Sigmoid colon (tissue), 6 donors: ENCODE measurements at regions not wholly inside any gene's neighbourhood (a gene's known extent, or its start where the extent isn't known, plus 50 kb on each side); places are given as distances from the start of the nearest gene placed in this dataset.

Experiments used
- DNase-seq: peaks from one replicate; pipeline ENCODE4 v3.0.0-alpha.2; 2019
- H3K27ac ChIP-seq, 4 donors: fragments of 200-600 bp; sonication (generic); one replicate each; pipeline ENCODE4 v1.5.1; 2016 to 2019; ENCODE audit warnings: mild to moderate bottlenecking in 1 of 4
- H3K27me3 ChIP-seq, 3 donors: fragments of 200-600 bp; sonication (generic); one replicate each; pipeline ENCODE4 v1.5.1; 2019; ENCODE audit warnings: mild to moderate bottlenecking in 1 of 3
- H3K36me3 ChIP-seq, 4 donors: fragments of 200-600 bp; sonication (generic); one replicate each; pipeline ENCODE4 v1.5.1; 2016 to 2019
- H3K4me1 ChIP-seq, 4 donors: fragments of 200-600 bp; sonication (generic); one replicate each; pipeline ENCODE4 v1.5.1; 2017 to 2019
- H3K4me3 ChIP-seq, 4 donors: fragments of 200-600 bp; sonication (generic); one replicate each; pipeline ENCODE4 v1.5.1; 2017 to 2019; ENCODE audit warnings: mild to moderate bottlenecking in 2 of 4, moderate library complexity in 1 of 4
- H3K9me3 ChIP-seq, 4 donors: fragments of 200-600 bp in 3 of 4; sonication (generic) in 3 of 4; one replicate each; pipeline versions ENCODE4 v1.5.1 to v1.6.1; 2013 to 2019
- EP300 ChIP-seq, 4 donors: sonication (generic); formaldehyde crosslinking; IDR thresholded peaks; one replicate each; pipeline ENCODE4 v1.6.1; 2017; ENCODE audit warnings: antibody characterized with exemption in 4 of 4
- POLR2A ChIP-seq, 2 donors: fragments of 450-650 bp; IDR thresholded peaks; one replicate each; pipeline ENCODE4 v1.6.1; 2016; ENCODE audit warnings: antibody characterized with exemption in 2 of 2, mild to moderate bottlenecking in 2 of 2, moderate library complexity in 2 of 2
- POLR2AphosphoS5 ChIP-seq, 4 donors: sonication (generic); formaldehyde crosslinking; IDR thresholded peaks; one replicate each; pipeline ENCODE4 v1.6.1; 2017; ENCODE audit warnings: antibody characterized with exemption in 4 of 4
- WGBS, 2 donors: extraction: QIAGEN DNeasy Blood & Tissue Kit; methylation state at CpG; one replicate each; pipeline ENCODE4 v1.1.7; 2013; 5-methylcytosine and 5-hydroxymethylcytosine counted together
- intact Hi-C: fragments of 100-400 bp; cut with DNase I; formaldehyde crosslinking; loops from one replicate; pipeline ENCODE4 v1.15.1; 2023
- TF ChIP-seq, protein P1 (sequence below), 4 experiments: fragments of 450-650 bp in 3 of 4; fragments of 200-600 bp in 1 of 4; IDR thresholded peaks; one replicate each; pipeline ENCODE4 v1.5.1; 2016 to 2019; ENCODE audit warnings: antibody characterized with exemption in 4 of 4, mild to moderate bottlenecking in 3 of 4, moderate library complexity in 2 of 4
- donor health status: healthy with polysubstance abuse.
- donor health status: healthy.

GRCh38 chr3:111303760-111304159 lies 232.1 kb downstream of the NECTIN3 start:
- H3K4me1 ChIP-seq: no peaks in the 10 kb centered on the region
- no peak for TF ChIP-seq POLR2A (IDR thresholded peaks at IDR 0.05)
- TF ChIP-seq EP300 (IDR thresholded peaks at IDR 0.05): no peak
- TF ChIP-seq, protein P1, sequence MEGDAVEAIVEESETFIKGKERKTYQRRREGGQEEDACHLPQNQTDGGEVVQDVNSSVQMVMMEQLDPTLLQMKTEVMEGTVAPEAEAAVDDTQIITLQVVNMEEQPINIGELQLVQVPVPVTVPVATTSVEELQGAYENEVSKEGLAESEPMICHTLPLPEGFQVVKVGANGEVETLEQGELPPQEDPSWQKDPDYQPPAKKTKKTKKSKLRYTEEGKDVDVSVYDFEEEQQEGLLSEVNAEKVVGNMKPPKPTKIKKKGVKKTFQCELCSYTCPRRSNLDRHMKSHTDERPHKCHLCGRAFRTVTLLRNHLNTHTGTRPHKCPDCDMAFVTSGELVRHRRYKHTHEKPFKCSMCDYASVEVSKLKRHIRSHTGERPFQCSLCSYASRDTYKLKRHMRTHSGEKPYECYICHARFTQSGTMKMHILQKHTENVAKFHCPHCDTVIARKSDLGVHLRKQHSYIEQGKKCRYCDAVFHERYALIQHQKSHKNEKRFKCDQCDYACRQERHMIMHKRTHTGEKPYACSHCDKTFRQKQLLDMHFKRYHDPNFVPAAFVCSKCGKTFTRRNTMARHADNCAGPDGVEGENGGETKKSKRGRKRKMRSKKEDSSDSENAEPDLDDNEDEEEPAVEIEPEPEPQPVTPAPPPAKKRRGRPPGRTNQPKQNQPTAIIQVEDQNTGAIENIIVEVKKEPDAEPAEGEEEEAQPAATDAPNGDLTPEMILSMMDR (IDR thresholded peaks at IDR 0.05): no peak
- TF ChIP-seq POLR2AphosphoS5 (IDR thresholded peaks at IDR 0.05): no peak
- intact Hi-C loops: no loop called here
- no peaks in the 10 kb centered on the region for H3K9me3 ChIP-seq
- H3K4me3 ChIP-seq: no peak overlapping the region
- no peaks in the 10 kb centered on the region for H3K27me3 ChIP-seq
- WGBS, 2 donors: 83 to 87% methylated on average over 1 of the region's 1 CpG
- H3K36me3 ChIP-seq: no peaks in the 10 kb centered on the region
- no peak overlapping the region for H3K27ac ChIP-seq
- no peak for DNase-seq

DNA sequence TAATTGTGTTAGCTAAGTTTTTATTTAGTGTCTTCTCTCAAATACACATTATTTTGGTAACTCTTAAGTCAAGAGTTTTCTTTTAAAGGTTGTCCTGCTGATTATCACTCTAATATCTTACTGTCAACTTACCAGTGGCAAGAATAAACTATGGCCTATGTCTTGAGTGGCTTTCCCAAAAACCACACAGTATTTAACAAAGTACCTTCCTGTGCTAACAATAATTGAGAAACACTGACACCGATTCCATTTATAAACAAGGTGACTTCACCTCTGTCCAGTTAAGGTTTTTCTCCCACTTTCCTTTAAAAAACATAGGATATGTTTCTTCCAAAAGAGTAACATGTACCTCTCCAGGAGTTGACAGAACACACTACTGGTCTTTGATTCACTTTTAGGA lies 234.3 kb upstream of the CD96 start:
- WGBS, 2 donors: 81 to 89% methylated on average over 1 of the region's 1 CpG
- intact Hi-C loops: no loop called here
- H3K27ac ChIP-seq: no peak overlapping the region

DNA sequence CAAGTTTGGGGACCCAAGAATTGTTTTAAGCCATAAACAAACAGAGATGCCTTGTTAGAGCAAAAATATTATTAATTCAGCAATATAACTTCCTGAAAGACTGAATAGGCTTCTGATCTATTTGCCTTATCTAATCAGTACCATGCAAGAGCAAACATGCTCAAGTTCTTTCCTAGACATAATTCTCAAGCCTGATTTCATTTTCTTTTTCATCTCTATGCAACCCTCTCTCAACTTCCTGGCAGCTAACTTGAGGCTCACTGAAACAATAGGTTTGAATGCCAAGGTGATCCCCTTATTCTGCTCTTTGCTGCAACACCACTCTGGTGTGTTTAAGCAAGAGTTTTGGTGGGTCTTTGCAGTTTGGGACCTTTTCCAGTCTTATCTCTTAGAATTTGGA lies 230.9 kb upstream of the CD96 start:
- H3K36me3 ChIP-seq: no peaks in the 10 kb centered on the region
- intact Hi-C loops: no loop called here

More for the DNA sequence above, 234.3 kb upstream of the CD96 start:
- H3K4me1 ChIP-seq: no peaks in the 10 kb centered on the region
- no peak for TF ChIP-seq POLR2AphosphoS5 (IDR thresholded peaks at IDR 0.05)
- no peak for TF ChIP-seq POLR2A (IDR thresholded peaks at IDR 0.05)
- H3K27me3 ChIP-seq: no peaks in the 10 kb centered on the region
- no peaks in the 10 kb centered on the region for H3K36me3 ChIP-seq
- H3K9me3 ChIP-seq: no peaks in the 10 kb centered on the region
- no peak for DNase-seq
- H3K4me3 ChIP-seq: no peak overlapping the region

DNA sequence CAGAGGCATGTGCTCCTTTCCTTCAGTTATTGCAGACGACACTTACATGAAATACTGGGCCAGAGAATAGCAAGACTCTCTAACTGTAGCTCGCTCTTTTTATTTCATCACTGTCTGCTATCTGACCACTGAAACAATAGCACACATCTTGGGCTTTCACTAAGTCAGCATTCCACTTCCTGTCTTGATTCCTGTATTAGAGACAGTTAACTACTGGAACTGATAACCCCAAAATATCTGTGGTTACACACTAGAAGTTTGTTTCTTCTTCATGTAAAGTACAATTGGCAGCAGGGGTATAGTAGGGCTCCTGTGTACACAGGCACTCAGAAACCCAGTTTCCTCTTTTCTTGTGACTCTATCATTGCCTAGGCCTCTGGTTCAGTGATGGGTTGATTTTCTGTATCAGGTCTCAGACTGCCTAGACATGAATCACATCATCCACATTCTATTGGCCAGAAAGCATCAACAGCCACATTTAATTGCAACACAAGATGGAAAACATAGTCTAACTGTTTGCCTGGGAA lies 230.2 kb upstream of the CD96 start:
- Histone ChIP-seq H3K4me3 (no peak overlapping the region), H3K9me3 (no peaks in the 10 kb centered on the region), H3K27ac (no peak overlapping the region), H3K36me3 (no peaks in the 10 kb centered on the region), H3K4me1 (peaks cover 0 to 20% (median 3%) of the 10 kb centered on the region in 4 donors), H3K27me3 (no peaks in the 10 kb centered on the region)
- DNase-seq: no peak
- WGBS, 2 donors: 47 to 86% methylated on average over 2 of the region's 2 CpGs
- intact Hi-C loops: no loop called here
- TF ChIP-seq POLR2AphosphoS5 (IDR thresholded peaks at IDR 0.05): no peak
- no peak for TF ChIP-seq POLR2A (IDR thresholded peaks at IDR 0.05)
- TF ChIP-seq, protein P1 (IDR thresholded peaks at IDR 0.05): no peak
- TF ChIP-seq EP300 (IDR thresholded peaks at IDR 0.05): no peak

More for the DNA sequence above, 230.9 kb upstream of the CD96 start:
- Histone ChIP-seq H3K4me3 (no peak overlapping the region), H3K27me3 (no peaks in the 10 kb centered on the region), H3K27ac (no peak overlapping the region), H3K9me3 (no peaks in the 10 kb centered on the region), H3K4me1 (peaks cover 0 to 19% (median 2%) of the 10 kb centered on the region in 4 donors)
- DNase-seq: no peak
- TF ChIP-seq EP300 (IDR thresholded peaks at IDR 0.05) (no peak), POLR2A (IDR thresholded peaks at IDR 0.05) (no peak), POLR2AphosphoS5 (IDR thresholded peaks at IDR 0.05) (no peak)
- TF ChIP-seq, protein P1 (IDR thresholded peaks at IDR 0.05): no peak

DNA sequence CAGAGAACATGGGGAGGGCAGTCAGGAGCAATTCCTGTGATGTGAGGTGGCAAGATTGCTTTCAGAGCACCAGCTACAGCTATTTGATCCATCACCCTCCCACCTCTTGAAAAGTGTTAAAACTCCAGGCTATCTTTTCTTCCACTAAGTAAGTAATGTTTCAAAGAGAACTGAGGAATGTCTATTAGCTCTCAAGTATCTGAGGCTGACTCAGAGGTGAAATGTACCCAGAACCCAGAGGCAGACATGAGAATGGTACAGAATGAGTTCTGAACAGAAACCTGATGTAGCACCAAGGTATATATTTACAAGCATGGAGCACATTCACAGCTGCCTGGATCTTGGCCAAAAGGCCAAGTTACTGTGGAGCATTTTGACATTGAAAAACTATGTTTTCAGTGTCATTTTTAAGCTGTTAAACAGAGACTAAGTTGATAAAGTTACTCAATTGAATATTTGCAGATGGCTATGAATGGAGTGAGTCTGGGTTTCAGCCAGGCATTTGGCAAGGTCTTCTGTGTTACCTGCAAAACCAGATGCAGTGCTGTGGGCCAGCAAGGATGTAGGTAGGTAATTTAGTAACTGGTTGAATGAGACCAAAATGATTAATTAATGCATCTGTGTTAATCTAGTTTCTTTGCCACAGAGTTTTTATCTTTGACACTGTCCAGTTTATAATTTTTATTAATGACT lies 227.7 kb upstream of the CD96 start:
- H3K4me3 ChIP-seq: no peak overlapping the region
- H3K27me3 ChIP-seq: no peaks in the 10 kb centered on the region
- H3K36me3 ChIP-seq: no peaks in the 10 kb centered on the region
- H3K4me1 ChIP-seq: peaks cover 0 to 20% (median 3%) of the 10 kb centered on the region in 4 donors
- no peak for DNase-seq
- TF ChIP-seq POLR2AphosphoS5 (IDR thresholded peaks at IDR 0.05) (no peak), POLR2A (IDR thresholded peaks at IDR 0.05) (no peak), EP300 (IDR thresholded peaks at IDR 0.05) (no peak)
- TF ChIP-seq, protein P1 (IDR thresholded peaks at IDR 0.05): no peak
- H3K27ac ChIP-seq: no peak overlapping the region
- intact Hi-C loops: no loop called here
- no peaks in the 10 kb centered on the region for H3K9me3 ChIP-seq
